Glomerular visceral epithelial cell (primary cell): ENCODE measurements at regions not wholly inside any gene's neighbourhood (a gene's known extent, or its start where the extent isn't known, plus 50 kb on each side); places are given as distances from the start of the nearest gene placed in this dataset.
"Not testable (repeated sequence)": the region's sequence is repeated elsewhere in the genome, so short reads cannot be mapped to it uniquely, and the experiment has no call there.

Experiments
- DNase-seq: peaks from one replicate; pipeline ENCODE4 v3.0.0-alpha.2; 2016; ENCODE audit errors: extremely low spot score

- no peak for DNase-seq
Observed at GRCh38 chr1:103469801-103470200, 55.7 kb upstream of the RNPC3 start.

GRCh38 chr1:103467100-103467499 lies 58.4 kb upstream of the RNPC3 start:
- DNase-seq: no peak

- no peak for DNase-seq
Observed at GRCh38 chr1:103461161-103462105, 64.1 kb upstream of the RNPC3 start.

- no peak for DNase-seq
Observed at GRCh38 chr1:103460511-103460910, 65.0 kb upstream of the RNPC3 start.

GRCh38 chr1:103459346-103459745 lies 66.2 kb upstream of the RNPC3 start:
- no peak for DNase-seq

GRCh38 chr1:103457886-103458455 lies 67.5 kb upstream of the RNPC3 start:
- no peak for DNase-seq

GRCh38 chr1:103448560-103448959 lies 76.9 kb upstream of the RNPC3 start:
- DNase-seq: peak; percentile 54

- no peak for DNase-seq
Observed at GRCh38 chr1:103447471-103447870, 78.0 kb upstream of the RNPC3 start.

- no peak for DNase-seq
Observed at GRCh38 chr1:103441342-103441741, 84.2 kb upstream of the RNPC3 start.

- DNase-seq: not testable (repeated sequence)
Observed at GRCh38 chr1:103436568-103437100, 88.9 kb upstream of the RNPC3 start.

GRCh38 chr1:103435443-103435842 lies 90.1 kb upstream of the RNPC3 start:
- DNase-seq: no peak

- DNase-seq: no peak
Observed at GRCh38 chr1:103424650-103425049, 100.8 kb upstream of the RNPC3 start.

GRCh38 chr1:103416681-103417286 lies 108.7 kb upstream of the RNPC3 start:
- DNase-seq: no peak

GRCh38 chr1:103387898-103388297 lies 137.6 kb upstream of the RNPC3 start:
- no peak for DNase-seq

- DNase-seq: no peak
Observed at GRCh38 chr1:103373991-103374390, 151.5 kb upstream of the RNPC3 start.

GRCh38 chr1:103372866-103373265 lies 152.6 kb upstream of the RNPC3 start:
- no peak for DNase-seq

- peak; percentile 47 for DNase-seq
Observed at GRCh38 chr1:103371234-103371633, 154.3 kb upstream of the RNPC3 start.

- DNase-seq: no peak
Observed at GRCh38 chr1:103367186-103367585, 158.3 kb upstream of the RNPC3 start.

- no peak for DNase-seq
Observed at GRCh38 chr1:103365860-103366569, 159.5 kb upstream of the RNPC3 start.

GRCh38 chr1:103363008-103363365 lies 162.5 kb upstream of the RNPC3 start:
- no peak for DNase-seq

GRCh38 chr1:103362348-103363007 lies 163.0 kb upstream of the RNPC3 start:
- DNase-seq: no peak
